NT2/D1 (cell line): ENCODE measurements at regions not wholly inside any gene's neighbourhood (a gene's known extent, or its start where the extent isn't known, plus 50 kb on each side); places are given as distances from the start of the nearest gene placed in this dataset.

Source experiments
- DNase-seq: peaks from one replicate; pipeline ENCODE4 v3.0.0-alpha.2; 2011; ENCODE audit warnings: low read depth, low spot score
- H3K27me3 ChIP-seq: 2 replicates; pipeline ENCODE4 v1.6.0; 2011; ENCODE audit warnings: mild to moderate bottlenecking; ENCODE audit not compliant: insufficient read length, insufficient read depth
- H3K36me3 ChIP-seq: 2 replicates; pipeline ENCODE4 v1.6.1; 2011; ENCODE audit warnings: mild to moderate bottlenecking, low read length, mixed read lengths; ENCODE audit not compliant: insufficient read depth, insufficient read length
- H3K4me1 ChIP-seq: 2 replicates; pipeline ENCODE4 v1.5.1; 2011; ENCODE audit not compliant: insufficient read depth, insufficient read length
- H3K4me3 ChIP-seq: 2 replicates; pipeline ENCODE4 v1.5.1; 2011; ENCODE audit warnings: low read depth; ENCODE audit not compliant: insufficient read length
- H3K9ac ChIP-seq: 2 replicates; pipeline ENCODE4 v1.6.0; 2011; ENCODE audit warnings: low read depth; ENCODE audit not compliant: insufficient read length
- H3K9me3 ChIP-seq: 2 replicates; pipeline ENCODE4 v1.5.1; 2011; ENCODE audit warnings: mild to moderate bottlenecking, low read length; ENCODE audit not compliant: insufficient read depth
- SUZ12 ChIP-seq: IDR thresholded peaks from 2 replicates; pipeline ENCODE4 v1.6.1; 2011; ENCODE audit not compliant: insufficient read length, insufficient read depth; ENCODE audit errors: extremely low read depth
- YY1 ChIP-seq: IDR thresholded peaks from 2 replicates; pipeline ENCODE4 v1.6.1; 2011; ENCODE audit not compliant: insufficient read length, insufficient read depth
- ZNF274 ChIP-seq: IDR thresholded peaks from 2 replicates; pipeline ENCODE4 v1.6.1; 2011; ENCODE audit warnings: mild to moderate bottlenecking, low read depth, low read length

- no peaks in the 10 kb centered on the region for H3K4me1 ChIP-seq
- no peak for DNase-seq
- H3K4me3 ChIP-seq, result no peak overlapping the region
- no peak for TF ChIP-seq YY1
- TF ChIP-seq ZNF274, result no peak
- TF ChIP-seq SUZ12, result no peak
- H3K9ac ChIP-seq, result no peak overlapping the region
- no peaks in the 10 kb centered on the region for H3K36me3 ChIP-seq
- H3K9me3 ChIP-seq, result no peaks in the 10 kb centered on the region
- H3K27me3 ChIP-seq, result no peaks in the 10 kb centered on the region
Measured at GRCh38 chr11:92866679-92867282, 102.7 kb upstream of the MTNR1B start.

GRCh38 chr11:92867913-92868619 is 101.4 kb upstream of the MTNR1B start:
- DNase-seq, result no peak

GRCh38 chr11:92869716-92870115 is 99.7 kb upstream of the MTNR1B start:
- H3K9me3 ChIP-seq, result no peaks in the 10 kb centered on the region
- no peak overlapping the region for H3K4me3 ChIP-seq
- TF ChIP-seq ZNF274 (no peak), YY1 (no peak), SUZ12 (no peak)
- H3K36me3 ChIP-seq, result no peaks in the 10 kb centered on the region
- H3K9ac ChIP-seq, result no peak overlapping the region
- H3K4me1 ChIP-seq, result no peaks in the 10 kb centered on the region
- no peak for DNase-seq
- no peaks in the 10 kb centered on the region for H3K27me3 ChIP-seq

More at GRCh38 chr11:92867913-92868619, 101.4 kb upstream of the MTNR1B start:
- Histone ChIP-seq H3K4me3 (no peak overlapping the region), H3K4me1 (no peaks in the 10 kb centered on the region), H3K36me3 (no peaks in the 10 kb centered on the region), H3K9me3 (no peaks in the 10 kb centered on the region), H3K27me3 (no peaks in the 10 kb centered on the region), H3K9ac (no peak overlapping the region)
- TF ChIP-seq SUZ12 (no peak), ZNF274 (no peak), YY1 (no peak)

GRCh38 chr11:92870196-92870832 is 99.1 kb upstream of the MTNR1B start:
- Histone ChIP-seq H3K9ac (no peak overlapping the region), H3K27me3 (no peaks in the 10 kb centered on the region), H3K4me1 (no peaks in the 10 kb centered on the region), H3K36me3 (no peaks in the 10 kb centered on the region), H3K9me3 (no peaks in the 10 kb centered on the region), H3K4me3 (no peak overlapping the region)
- TF ChIP-seq SUZ12 (no peak), ZNF274 (no peak), YY1 (no peak)
- no peak for DNase-seq

GRCh38 chr11:92873551-92873950 is 95.9 kb upstream of the MTNR1B start:
- H3K36me3 ChIP-seq, result no peaks in the 10 kb centered on the region
- H3K4me3 ChIP-seq, result no peak overlapping the region
- no peaks in the 10 kb centered on the region for H3K27me3 ChIP-seq
- no peak for TF ChIP-seq YY1
- no peak for TF ChIP-seq SUZ12
- no peak for TF ChIP-seq ZNF274
- no peak overlapping the region for H3K9ac ChIP-seq
- DNase-seq, result no peak
- no peaks in the 10 kb centered on the region for H3K4me1 ChIP-seq
- H3K9me3 ChIP-seq, result no peaks in the 10 kb centered on the region

- no peaks in the 10 kb centered on the region for H3K4me1 ChIP-seq
- DNase-seq, result no peak
- H3K27me3 ChIP-seq, result no peaks in the 10 kb centered on the region
- no peak for TF ChIP-seq YY1
- no peaks in the 10 kb centered on the region for H3K9me3 ChIP-seq
- no peak overlapping the region for H3K9ac ChIP-seq
- H3K4me3 ChIP-seq, result no peak overlapping the region
- H3K36me3 ChIP-seq, result no peaks in the 10 kb centered on the region
Measured at GRCh38 chr11:92875473-92875872, 94.0 kb upstream of the MTNR1B start.

- Histone ChIP-seq H3K36me3 (peaks cover 8% of the 10 kb centered on the region), H3K4me1 (no peaks in the 10 kb centered on the region), H3K27me3 (no peaks in the 10 kb centered on the region), H3K9ac (no peak overlapping the region), H3K4me3 (no peak overlapping the region), H3K9me3 (peaks cover 6% of the 10 kb centered on the region; the same call in 1 of the 2 replicates)
- TF ChIP-seq YY1 (no peak), ZNF274 (no peak), SUZ12 (no peak)
- no peak for DNase-seq
Measured at GRCh38 chr11:92879086-92879485, 90.4 kb upstream of the MTNR1B start.
